ENCODE measurements at regions not wholly inside any gene's neighbourhood (a gene's known extent, or its start where the extent isn't known, plus 50 kb on each side); places are given as distances from the start of the nearest gene placed in this dataset.

GRCh38 chr18:40018266-40018665, 1936.8 kb upstream of the PIK3C3 start:
- TF ChIP-seq SIN3A (IDR thresholded peaks at IDR 0.05; ENCODE audit: borderline replicate concordance, insufficient read depth, low read length) (no peak), TAF1 (IDR thresholded peaks at IDR 0.05; ENCODE audit: borderline replicate concordance, insufficient read depth, low read length) (no peak), POLR2AphosphoS5 (IDR thresholded peaks at IDR 0.05; ENCODE audit: low read depth, low read length) (no peak), FOXP2 (optimal IDR thresholded peaks at IDR 0.05; ENCODE audit: borderline replicate concordance, extremely low read depth, extremely low read length, insufficient read depth) (no peak)
- TF ChIP-seq, protein P1, sequence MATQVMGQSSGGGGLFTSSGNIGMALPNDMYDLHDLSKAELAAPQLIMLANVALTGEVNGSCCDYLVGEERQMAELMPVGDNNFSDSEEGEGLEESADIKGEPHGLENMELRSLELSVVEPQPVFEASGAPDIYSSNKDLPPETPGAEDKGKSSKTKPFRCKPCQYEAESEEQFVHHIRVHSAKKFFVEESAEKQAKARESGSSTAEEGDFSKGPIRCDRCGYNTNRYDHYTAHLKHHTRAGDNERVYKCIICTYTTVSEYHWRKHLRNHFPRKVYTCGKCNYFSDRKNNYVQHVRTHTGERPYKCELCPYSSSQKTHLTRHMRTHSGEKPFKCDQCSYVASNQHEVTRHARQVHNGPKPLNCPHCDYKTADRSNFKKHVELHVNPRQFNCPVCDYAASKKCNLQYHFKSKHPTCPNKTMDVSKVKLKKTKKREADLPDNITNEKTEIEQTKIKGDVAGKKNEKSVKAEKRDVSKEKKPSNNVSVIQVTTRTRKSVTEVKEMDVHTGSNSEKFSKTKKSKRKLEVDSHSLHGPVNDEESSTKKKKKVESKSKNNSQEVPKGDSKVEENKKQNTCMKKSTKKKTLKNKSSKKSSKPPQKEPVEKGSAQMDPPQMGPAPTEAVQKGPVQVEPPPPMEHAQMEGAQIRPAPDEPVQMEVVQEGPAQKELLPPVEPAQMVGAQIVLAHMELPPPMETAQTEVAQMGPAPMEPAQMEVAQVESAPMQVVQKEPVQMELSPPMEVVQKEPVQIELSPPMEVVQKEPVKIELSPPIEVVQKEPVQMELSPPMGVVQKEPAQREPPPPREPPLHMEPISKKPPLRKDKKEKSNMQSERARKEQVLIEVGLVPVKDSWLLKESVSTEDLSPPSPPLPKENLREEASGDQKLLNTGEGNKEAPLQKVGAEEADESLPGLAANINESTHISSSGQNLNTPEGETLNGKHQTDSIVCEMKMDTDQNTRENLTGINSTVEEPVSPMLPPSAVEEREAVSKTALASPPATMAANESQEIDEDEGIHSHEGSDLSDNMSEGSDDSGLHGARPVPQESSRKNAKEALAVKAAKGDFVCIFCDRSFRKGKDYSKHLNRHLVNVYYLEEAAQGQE (IDR thresholded peaks at IDR 0.05; ENCODE audit: insufficient read depth in 1 of 2, low read depth in 2 of 2, low read length in 2 of 2) = no peak

GRCh38 chr18:40017021-40017420, 1938.0 kb upstream of the PIK3C3 start:
- TF ChIP-seq SIN3A (IDR thresholded peaks at IDR 0.05; ENCODE audit: borderline replicate concordance, insufficient read depth, low read length) (no peak), POLR2AphosphoS5 (IDR thresholded peaks at IDR 0.05; ENCODE audit: low read depth, low read length) (no peak), TAF1 (IDR thresholded peaks at IDR 0.05; ENCODE audit: borderline replicate concordance, insufficient read depth, low read length) (no peak), FOXP2 (optimal IDR thresholded peaks at IDR 0.05; ENCODE audit: borderline replicate concordance, extremely low read depth, extremely low read length, insufficient read depth) (no peak)
- TF ChIP-seq, protein P1 (IDR thresholded peaks at IDR 0.05; ENCODE audit: insufficient read depth in 1 of 2, low read depth in 2 of 2, low read length in 2 of 2) = no peak

- TF ChIP-seq, protein P1 (IDR thresholded peaks at IDR 0.05; ENCODE audit: insufficient read depth in 1 of 2, low read depth in 2 of 2, low read length in 2 of 2) = no peak
- TF ChIP-seq SIN3A (IDR thresholded peaks at IDR 0.05; ENCODE audit: borderline replicate concordance, insufficient read depth, low read length) = no peak
- TF ChIP-seq POLR2AphosphoS5 (IDR thresholded peaks at IDR 0.05; ENCODE audit: low read depth, low read length) = no peak
- no peak for TF ChIP-seq TAF1 (IDR thresholded peaks at IDR 0.05; ENCODE audit: borderline replicate concordance, insufficient read depth, low read length)
- no peak for TF ChIP-seq FOXP2 (optimal IDR thresholded peaks at IDR 0.05; ENCODE audit: borderline replicate concordance, extremely low read depth, extremely low read length, insufficient read depth)
Measured at GRCh38 chr18:40016405-40016804, 1938.6 kb upstream of the PIK3C3 start.

DNA sequence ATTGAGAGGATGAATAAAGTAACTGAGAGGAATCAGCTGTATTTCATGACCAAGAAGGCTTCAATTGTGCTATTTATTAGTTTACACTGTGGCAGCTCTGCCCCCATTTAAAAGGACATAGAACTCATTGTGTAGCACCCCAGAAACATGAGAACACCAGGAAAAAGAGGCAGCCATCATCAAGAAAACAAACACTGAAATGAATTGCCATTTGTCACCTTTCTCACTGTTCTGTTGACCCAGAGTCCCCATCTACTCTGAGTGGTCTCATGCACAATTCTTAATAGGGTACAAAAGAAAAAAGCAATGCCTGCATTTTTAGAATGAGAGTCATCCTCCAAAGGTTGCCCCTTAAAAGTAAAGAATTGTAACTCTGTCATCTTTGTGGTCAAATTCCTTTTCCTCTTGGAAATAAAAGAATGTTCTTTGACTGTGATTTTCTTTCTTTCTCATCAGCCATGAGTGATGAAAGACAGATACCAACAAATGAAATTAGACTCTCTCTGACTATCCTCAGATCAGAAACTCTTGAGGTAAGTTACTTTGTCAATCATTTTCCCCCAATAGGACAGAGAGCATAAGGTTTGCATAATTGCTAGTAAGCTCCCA, 1941.9 kb upstream of the PIK3C3 start:
- TF ChIP-seq FOXP2 (optimal IDR thresholded peaks at IDR 0.05; ENCODE audit: borderline replicate concordance, extremely low read depth, extremely low read length, insufficient read depth) (no peak), SIN3A (IDR thresholded peaks at IDR 0.05; ENCODE audit: borderline replicate concordance, insufficient read depth, low read length) (no peak), TAF1 (IDR thresholded peaks at IDR 0.05; ENCODE audit: borderline replicate concordance, insufficient read depth, low read length) (no peak), POLR2AphosphoS5 (IDR thresholded peaks at IDR 0.05; ENCODE audit: low read depth, low read length) (no peak)
- TF ChIP-seq, protein P1 (IDR thresholded peaks at IDR 0.05; ENCODE audit: insufficient read depth in 1 of 2, low read depth in 2 of 2, low read length in 2 of 2) = no peak

Data from PFSK-1 (cell line).